Trophoblast cell (in vitro differentiated cells and primary cell): ENCODE measurements at regions not wholly inside any gene's neighbourhood (a gene's known extent, or its start where the extent isn't known, plus 50 kb on each side); places are given as distances from the start of the nearest gene placed in this dataset.

Source experiments
- DNase-seq, 2 donors: peaks; one replicate each; pipeline ENCODE4 v3.0.0-alpha.2; 2016
- H2AFZ ChIP-seq: 2 replicates; pipeline ENCODE4 v1.6.1; 2013; ENCODE audit warnings: low read length, moderate library complexity, mild to moderate bottlenecking; ENCODE audit not compliant: insufficient read depth, poor library complexity
- H2AK5ac ChIP-seq: 2 replicates; pipeline ENCODE4 v1.6.1; 2013; ENCODE audit warnings: mild to moderate bottlenecking, low read length
- H2BK120ac ChIP-seq: 2 replicates; pipeline ENCODE4 v1.6.1; 2013; ENCODE audit warnings: low read length, mild to moderate bottlenecking, moderate library complexity; ENCODE audit not compliant: insufficient read depth, poor library complexity
- H2BK12ac ChIP-seq: 2 replicates; pipeline ENCODE4 v1.6.1; 2013; ENCODE audit warnings: mild to moderate bottlenecking, low read length, moderate library complexity
- H2BK5ac ChIP-seq: 2 replicates; pipeline ENCODE4 v1.6.1; 2013; ENCODE audit warnings: low read length, low read depth, moderate library complexity, mild to moderate bottlenecking; ENCODE audit not compliant: poor library complexity
- H3K14ac ChIP-seq: 2 replicates; pipeline ENCODE4 v1.6.1; 2013; ENCODE audit warnings: mild to moderate bottlenecking, low read length
- H3K18ac ChIP-seq: 2 replicates; pipeline ENCODE4 v1.6.1; 2013; ENCODE audit warnings: mild to moderate bottlenecking, low read length
- H3K23ac ChIP-seq: 2 replicates; pipeline ENCODE4 v1.6.1; 2013; ENCODE audit warnings: low read length
- H3K27ac ChIP-seq: 2 replicates; pipeline ENCODE4 v1.5.1; 2013; ENCODE audit warnings: low read depth, mild to moderate bottlenecking, inconsistent platforms, low read length, moderate library complexity
- H3K27me3 ChIP-seq: 2 replicates; pipeline ENCODE4 v1.6.1; 2013; ENCODE audit warnings: inconsistent platforms, mild to moderate bottlenecking, low read length, moderate library complexity; ENCODE audit not compliant: insufficient read depth
- H3K36me3 ChIP-seq, 2 experiments: 1 replicate in 1 of 2; 2 replicates in 1 of 2; pipeline ENCODE4 v1.6.1; 2013; ENCODE audit warnings: low read length in 2 of 2, mild to moderate bottlenecking in 2 of 2, moderate library complexity in 1 of 2; ENCODE audit not compliant: insufficient read depth in 2 of 2, control insufficient read depth in 1 of 2
- H3K4ac ChIP-seq: 2 replicates; pipeline ENCODE4 v1.6.1; 2013; ENCODE audit warnings: low read depth, mild to moderate bottlenecking, low read length, moderate library complexity
- H3K4me1 ChIP-seq, 2 experiments: 1 replicate in 1 of 2; 2 replicates in 1 of 2; pipeline ENCODE4 v1.6.1; 2013; ENCODE audit warnings: low read length in 2 of 2, mild to moderate bottlenecking in 2 of 2, moderate library complexity in 1 of 2; ENCODE audit not compliant: insufficient read depth in 2 of 2, control insufficient read depth in 1 of 2
- H3K4me2 ChIP-seq: 2 replicates; pipeline ENCODE4 v1.6.1; 2013; ENCODE audit warnings: inconsistent platforms, mild to moderate bottlenecking, low read length, moderate library complexity
- H3K4me3 ChIP-seq: 2 replicates; pipeline ENCODE4 v1.5.1; 2013; ENCODE audit warnings: mild to moderate bottlenecking, low read depth, low read length, inconsistent platforms
- H3K79me1 ChIP-seq: one replicate; pipeline ENCODE4 v1.6.1; 2013; ENCODE audit warnings: low read length
- H3K79me2 ChIP-seq: 2 replicates; pipeline ENCODE4 v1.6.1; 2013; ENCODE audit warnings: low read length, mild to moderate bottlenecking; ENCODE audit not compliant: control insufficient read depth, insufficient read depth, poor library complexity
- H3K9ac ChIP-seq: 2 replicates; pipeline ENCODE4 v1.6.1; 2013; ENCODE audit warnings: mild to moderate bottlenecking, low read length
- H3K9me3 ChIP-seq: 2 replicates; pipeline ENCODE4 v1.6.1; 2013; ENCODE audit warnings: low read depth, mild to moderate bottlenecking, control low read depth, inconsistent platforms, low read length; ENCODE audit not compliant: insufficient read depth
- H4K12ac ChIP-seq: 2 replicates; pipeline ENCODE4 v1.6.1; 2013; ENCODE audit warnings: low read depth, mild to moderate bottlenecking, low read length, moderate library complexity
- H4K8ac ChIP-seq: 2 replicates; pipeline ENCODE4 v1.6.1; 2013; ENCODE audit warnings: low read depth, mild to moderate bottlenecking, low read length, moderate library complexity
- H4K91ac ChIP-seq: one replicate; pipeline ENCODE4 v1.6.1; 2013; ENCODE audit warnings: low read depth, mild to moderate bottlenecking, low read length, moderate library complexity
- WGBS: extraction: QIAGEN DNeasy Blood & Tissue Kit; methylation state at CpG from one replicate; pipeline ENCODE4 v1.1.7; 2013; ENCODE audit warnings: missing lambda C conversion rate; ENCODE audit not compliant: insufficient read length, insufficient coverage; ENCODE audit errors: extremely low coverage; 5-methylcytosine and 5-hydroxymethylcytosine counted together

GRCh38 chr18:38045845-38046244, 480.2 kb upstream of the CELF4 start:
- Histone ChIP-seq H4K91ac (no peak overlapping the region), H3K79me2 (no peaks in the 10 kb centered on the region), H2BK12ac (no peak overlapping the region), H2AFZ (no peak overlapping the region), H3K4ac (no peak overlapping the region), H3K27ac (no peak overlapping the region), H3K4me3 (no peak overlapping the region), H4K8ac (no peak overlapping the region), H3K23ac (no peak overlapping the region), H3K18ac (no peak overlapping the region), H3K14ac (no peak overlapping the region), H2BK120ac (no peak overlapping the region), H2AK5ac (no peak overlapping the region), H3K9me3 (no peaks in the 10 kb centered on the region), H3K4me1 (peaks cover 2% of the 10 kb centered on the region in 2 experiments), H3K27me3 (no peaks in the 10 kb centered on the region), H3K36me3 (no peaks in the 10 kb centered on the region), H3K79me1 (no peaks in the 10 kb centered on the region), H3K9ac (no peak overlapping the region), H2BK5ac (no peak overlapping the region), H4K12ac (no peak overlapping the region), H3K4me2 (no peak overlapping the region)
- WGBS, result no CpG with 5 or more reads among the region's 2 CpGs
- DNase-seq, result no peak

- no peak for DNase-seq
- Histone ChIP-seq H3K79me1 (no peaks in the 10 kb centered on the region), H3K23ac (no peak overlapping the region), H2BK5ac (no peak overlapping the region), H3K18ac (no peak overlapping the region), H3K27me3 (no peaks in the 10 kb centered on the region), H2BK120ac (no peak overlapping the region), H3K4me1 (peaks cover 4 to 9% of the 10 kb centered on the region in 2 experiments), H4K91ac (no peak overlapping the region), H3K4me3 (no peak overlapping the region), H3K14ac (no peak overlapping the region), H3K36me3 (no peaks in the 10 kb centered on the region), H3K79me2 (no peaks in the 10 kb centered on the region), H4K12ac (no peak overlapping the region), H3K27ac (no peak overlapping the region), H3K4ac (no peak overlapping the region), H3K9me3 (no peaks in the 10 kb centered on the region), H3K9ac (no peak overlapping the region), H2AK5ac (no peak overlapping the region), H2AFZ (no peak overlapping the region), H2BK12ac (no peak overlapping the region), H4K8ac (no peak overlapping the region), H3K4me2 (no peak overlapping the region)
- WGBS, result no CpG with 5 or more reads among the region's 6 CpGs
Measured at GRCh38 chr18:38042211-38042890, 476.8 kb upstream of the CELF4 start.

GRCh38 chr18:38038242-38038641, 472.6 kb upstream of the CELF4 start:
- H3K23ac ChIP-seq, result no peak overlapping the region
- no peaks in the 10 kb centered on the region for H3K27me3 ChIP-seq
- H2AK5ac ChIP-seq, result no peak overlapping the region
- H3K27ac ChIP-seq, result no peak overlapping the region
- peaks cover 4 to 9% of the 10 kb centered on the region in 2 experiments for H3K4me1 ChIP-seq
- no peak overlapping the region for H3K18ac ChIP-seq
- no peaks in the 10 kb centered on the region for H3K9me3 ChIP-seq
- H4K8ac ChIP-seq, result no peak overlapping the region
- H2BK5ac ChIP-seq, result no peak overlapping the region
- no peak overlapping the region for H2AFZ ChIP-seq
- H3K4me2 ChIP-seq, result no peak overlapping the region
- DNase-seq, result no peak
- H3K79me2 ChIP-seq, result no peaks in the 10 kb centered on the region
- H2BK120ac ChIP-seq, result no peak overlapping the region
- H4K91ac ChIP-seq, result no peak overlapping the region
- no peaks in the 10 kb centered on the region for H3K79me1 ChIP-seq
- no peak overlapping the region for H3K9ac ChIP-seq
- no peaks in the 10 kb centered on the region for H3K36me3 ChIP-seq
- H3K14ac ChIP-seq, result no peak overlapping the region
- no peak overlapping the region for H3K4me3 ChIP-seq
- H2BK12ac ChIP-seq, result no peak overlapping the region
- H3K4ac ChIP-seq, result no peak overlapping the region
- H4K12ac ChIP-seq, result no peak overlapping the region

- Histone ChIP-seq H2BK5ac (no peak overlapping the region), H2AK5ac (no peak overlapping the region), H3K9ac (no peak overlapping the region), H2AFZ (no peak overlapping the region), H3K14ac (no peak overlapping the region), H3K9me3 (no peaks in the 10 kb centered on the region), H3K79me1 (no peaks in the 10 kb centered on the region), H2BK12ac (no peak overlapping the region), H3K4me1 (peaks cover 0 to 5% of the 10 kb centered on the region in 2 experiments), H3K27me3 (no peaks in the 10 kb centered on the region), H3K23ac (no peak overlapping the region), H4K91ac (no peak overlapping the region), H3K18ac (no peak overlapping the region), H4K12ac (no peak overlapping the region), H3K4me3 (no peak overlapping the region), H3K36me3 (no peaks in the 10 kb centered on the region), H3K4ac (no peak overlapping the region), H3K27ac (no peak overlapping the region), H2BK120ac (no peak overlapping the region), H3K4me2 (no peak overlapping the region), H3K79me2 (no peaks in the 10 kb centered on the region), H4K8ac (no peak overlapping the region)
- DNase-seq, result no peak
- WGBS, result no CpG with 5 or more reads among the region's 3 CpGs
Measured at GRCh38 chr18:38035193-38035592, 469.6 kb upstream of the CELF4 start.
